ENCODE measurements at regions not wholly inside any gene's neighbourhood (a gene's known extent, or its start where the extent isn't known, plus 50 kb on each side); places are given as distances from the start of the nearest gene placed in this dataset.
"Not testable (repeated sequence)": the region's sequence is repeated elsewhere in the genome, so short reads cannot be mapped to it uniquely, and the experiment has no call there.

- DNase-seq = no peak
Observed at GRCh38 chr13:58379221-58379620, 747.7 kb downstream of the PCDH17 start.

- not testable (repeated sequence) for DNase-seq
Observed at GRCh38 chr13:58385336-58385735, 753.8 kb downstream of the PCDH17 start.

GRCh38 chr13:58397596-58398387 lies 766.2 kb downstream of the PCDH17 start:
- no peak for DNase-seq

GRCh38 chr13:58399263-58399662 lies 767.7 kb downstream of the PCDH17 start:
- DNase-seq = no peak

GRCh38 chr13:58406545-58406944 lies 775.0 kb downstream of the PCDH17 start:
- DNase-seq = no peak

GRCh38 chr13:58429917-58430316 lies 798.4 kb downstream of the PCDH17 start:
- no peak for DNase-seq

- no peak for DNase-seq
Observed at GRCh38 chr13:58434943-58435342, 803.4 kb downstream of the PCDH17 start.

- DNase-seq = no peak
Observed at GRCh38 chr13:58437427-58437826, 805.9 kb downstream of the PCDH17 start.

GRCh38 chr13:58446979-58447378 lies 815.4 kb downstream of the PCDH17 start:
- no peak for DNase-seq

- no peak for DNase-seq
Observed at GRCh38 chr13:58452123-58452623, 820.6 kb downstream of the PCDH17 start.

- no peak for DNase-seq
Observed at GRCh38 chr13:58455094-58455493, 823.5 kb downstream of the PCDH17 start.

GRCh38 chr13:58461217-58461616 lies 829.7 kb downstream of the PCDH17 start:
- DNase-seq = no peak

GRCh38 chr13:58463841-58464240 lies 832.3 kb downstream of the PCDH17 start:
- no peak for DNase-seq

- no peak for DNase-seq
Observed at GRCh38 chr13:58467176-58467575, 835.6 kb downstream of the PCDH17 start.

GRCh38 chr13:58472483-58472882 lies 840.9 kb downstream of the PCDH17 start:
- DNase-seq = no peak

GRCh38 chr13:58474581-58474980 lies 843.0 kb downstream of the PCDH17 start:
- DNase-seq = no peak

- DNase-seq = no peak
Observed at GRCh38 chr13:58476206-58476918, 844.8 kb downstream of the PCDH17 start.

- DNase-seq = no peak
Observed at GRCh38 chr13:58478858-58479257, 847.3 kb downstream of the PCDH17 start.

- DNase-seq = no peak
Observed at GRCh38 chr13:58480061-58480460, 848.5 kb downstream of the PCDH17 start.

GRCh38 chr13:58488251-58488650 lies 856.7 kb downstream of the PCDH17 start:
- no peak for DNase-seq

- DNase-seq = no peak
Observed at GRCh38 chr13:58495668-58496067, 864.1 kb downstream of the PCDH17 start.

- DNase-seq = no peak
Observed at GRCh38 chr13:58500938-58501337, 869.4 kb downstream of the PCDH17 start.

- DNase-seq = not testable (repeated sequence)
Observed at GRCh38 chr13:58504202-58504700, 872.7 kb downstream of the PCDH17 start.

Measured in activated CD4-positive, CD25-positive, alpha-beta regulatory T cell (primary cell).